LHCN-M2 (cell line): ENCODE measurements at regions not wholly inside any gene's neighbourhood (a gene's known extent, or its start where the extent isn't known, plus 50 kb on each side); places are given as distances from the start of the nearest gene placed in this dataset.

Source experiments
- DNase-seq: peaks from one replicate; pipeline ENCODE4 v3.0.0-alpha.2; 2012; ENCODE audit warnings: low read depth

DNA sequence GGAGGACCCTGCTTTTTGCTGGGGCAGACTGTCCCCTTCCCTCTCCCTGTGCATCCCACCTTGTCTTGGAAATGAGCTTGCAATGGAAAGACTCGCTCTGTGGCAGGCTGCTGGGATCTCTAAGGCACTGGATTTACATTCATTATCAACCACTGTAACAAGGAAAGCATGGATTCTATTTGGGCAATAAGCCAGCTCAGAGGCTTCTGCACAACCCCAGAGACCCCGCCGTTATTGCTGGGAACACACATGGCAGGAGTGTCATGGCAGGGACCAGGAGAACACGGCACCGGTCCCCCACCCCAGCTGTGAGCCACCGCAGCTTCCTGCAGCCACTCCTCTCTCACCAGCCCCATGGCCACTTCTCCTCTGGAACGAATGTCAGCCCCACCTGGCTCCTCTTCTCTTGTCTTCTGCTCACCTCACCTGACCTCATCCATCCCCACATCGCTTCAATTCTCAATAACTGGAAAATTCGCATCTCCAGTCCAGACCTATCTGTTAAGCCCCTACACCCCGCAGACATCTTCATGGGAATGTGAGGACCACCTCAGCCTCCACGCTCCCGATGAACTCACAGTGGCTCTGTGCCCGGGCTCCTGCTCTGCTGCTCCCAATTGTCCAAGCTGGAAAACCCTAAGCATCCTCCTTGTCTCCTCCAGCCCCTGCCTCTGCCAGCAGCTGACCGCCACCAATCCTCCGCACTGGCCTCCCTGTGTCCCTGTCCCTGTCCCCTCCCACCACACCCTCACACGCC is 181.5 kb downstream of the USP12 start:
- no peak for DNase-seq

DNA sequence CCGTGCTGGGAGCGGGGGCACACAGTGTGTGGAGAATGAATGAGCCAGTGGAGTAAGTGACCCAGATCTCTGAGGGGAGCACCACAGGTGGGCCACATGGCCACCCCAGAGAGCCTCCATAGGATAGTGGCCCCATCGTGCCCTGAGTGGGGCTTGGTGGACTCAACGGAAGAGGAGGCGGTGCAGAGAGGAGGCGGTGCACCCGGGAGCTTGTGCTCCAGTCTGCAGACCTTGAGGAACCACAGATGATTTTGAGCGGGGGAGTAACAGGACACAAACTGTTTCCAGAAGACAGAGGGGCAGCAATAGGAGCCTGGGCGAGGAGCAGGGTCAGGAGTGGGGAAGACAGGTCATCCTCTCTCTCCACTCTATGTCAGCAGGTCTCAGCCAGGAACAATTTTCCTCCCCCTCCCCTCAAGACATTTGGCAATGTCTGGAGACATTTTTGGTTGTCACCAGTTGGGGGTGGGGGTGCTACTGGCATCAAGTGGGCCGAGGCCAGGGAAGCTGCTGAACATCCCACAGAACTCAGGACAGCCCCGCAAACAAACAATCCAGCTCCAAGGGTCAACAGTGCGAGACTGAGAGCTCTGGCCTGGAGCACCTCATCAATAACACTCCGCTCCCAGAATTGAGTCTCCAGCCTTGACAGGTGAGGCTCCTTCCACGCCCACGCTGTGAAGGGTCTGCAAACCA is 182.2 kb downstream of the USP12 start:
- no peak for DNase-seq

- DNase-seq, result no peak
These were observed 183.4 kb downstream of the USP12 start for GRCh38 chr13:26988059-26988769.

DNA sequence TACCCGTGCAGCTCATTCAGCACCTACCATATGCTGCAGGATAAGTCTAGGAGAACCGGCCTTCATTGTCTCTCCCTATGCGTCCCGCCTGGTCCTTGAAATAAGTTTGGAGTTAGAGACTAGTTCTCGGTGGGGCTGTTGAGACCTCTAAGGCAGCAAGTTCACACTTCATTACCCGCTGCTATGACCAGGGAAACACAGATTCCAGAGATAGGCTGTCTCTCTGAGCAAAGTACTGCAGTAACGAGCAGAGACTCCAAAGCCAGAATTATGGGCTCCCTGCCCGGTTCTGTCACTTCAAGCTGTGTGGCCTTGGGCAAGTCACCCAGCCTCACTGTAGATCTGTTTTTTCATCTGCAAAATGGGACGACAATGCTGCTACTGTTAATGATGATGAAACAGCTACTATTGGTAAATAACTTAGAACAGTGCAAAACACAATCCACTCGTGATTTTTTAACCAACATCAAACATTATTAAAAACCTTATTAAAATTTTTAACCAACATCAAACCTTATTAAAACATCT is 184.1 kb downstream of the USP12 start:
- no peak for DNase-seq

DNA sequence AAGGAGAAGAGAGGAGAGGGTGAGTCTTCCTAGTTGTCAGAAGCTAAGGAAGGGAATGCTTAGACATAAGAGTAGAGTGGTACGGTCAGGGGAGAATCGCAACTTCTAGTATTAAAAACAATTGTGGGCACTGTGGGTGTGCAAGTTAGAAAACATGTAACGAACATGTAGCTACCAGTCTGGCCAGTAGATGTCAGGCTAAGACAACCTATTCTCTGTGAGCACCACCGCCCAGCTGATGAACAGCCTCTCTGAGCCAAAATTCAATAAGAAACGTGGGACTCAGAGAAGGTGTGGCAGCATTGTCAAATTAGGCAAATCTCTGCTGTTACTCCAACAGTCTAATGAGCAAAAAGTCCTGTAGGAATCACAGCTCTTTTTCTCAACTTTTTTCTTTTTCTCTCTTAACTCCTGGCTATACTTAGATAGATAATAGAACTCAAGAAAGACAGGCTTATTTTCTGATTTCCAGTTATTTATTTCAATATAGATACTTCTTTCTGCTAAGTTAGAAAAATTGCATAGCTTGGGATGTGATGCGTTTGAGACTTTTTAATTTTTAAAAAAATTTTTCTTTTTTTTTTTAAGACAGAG is 186.2 kb downstream of the USP12 start:
- peak; percentile 73 for DNase-seq

DNA sequence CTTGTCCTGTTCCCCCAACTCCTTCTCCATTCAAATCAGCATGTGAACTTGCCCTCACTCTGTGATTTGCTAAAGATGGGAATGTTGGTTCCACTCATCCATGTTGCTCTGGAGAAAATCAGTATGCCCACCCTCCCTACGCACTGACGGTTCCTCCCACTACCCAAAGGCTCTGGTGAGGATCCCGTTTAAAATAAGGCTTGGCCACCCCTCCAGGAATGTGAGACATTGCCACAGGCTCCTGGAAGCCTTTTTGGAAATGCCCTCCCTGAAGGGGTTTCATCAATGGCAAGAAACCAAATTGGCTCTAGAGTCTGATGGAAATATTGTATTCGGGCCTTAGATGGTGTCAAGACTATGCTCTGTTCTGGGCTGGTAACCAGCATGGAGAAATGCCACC is 187.3 kb downstream of the USP12 start:
- no peak for DNase-seq

DNA sequence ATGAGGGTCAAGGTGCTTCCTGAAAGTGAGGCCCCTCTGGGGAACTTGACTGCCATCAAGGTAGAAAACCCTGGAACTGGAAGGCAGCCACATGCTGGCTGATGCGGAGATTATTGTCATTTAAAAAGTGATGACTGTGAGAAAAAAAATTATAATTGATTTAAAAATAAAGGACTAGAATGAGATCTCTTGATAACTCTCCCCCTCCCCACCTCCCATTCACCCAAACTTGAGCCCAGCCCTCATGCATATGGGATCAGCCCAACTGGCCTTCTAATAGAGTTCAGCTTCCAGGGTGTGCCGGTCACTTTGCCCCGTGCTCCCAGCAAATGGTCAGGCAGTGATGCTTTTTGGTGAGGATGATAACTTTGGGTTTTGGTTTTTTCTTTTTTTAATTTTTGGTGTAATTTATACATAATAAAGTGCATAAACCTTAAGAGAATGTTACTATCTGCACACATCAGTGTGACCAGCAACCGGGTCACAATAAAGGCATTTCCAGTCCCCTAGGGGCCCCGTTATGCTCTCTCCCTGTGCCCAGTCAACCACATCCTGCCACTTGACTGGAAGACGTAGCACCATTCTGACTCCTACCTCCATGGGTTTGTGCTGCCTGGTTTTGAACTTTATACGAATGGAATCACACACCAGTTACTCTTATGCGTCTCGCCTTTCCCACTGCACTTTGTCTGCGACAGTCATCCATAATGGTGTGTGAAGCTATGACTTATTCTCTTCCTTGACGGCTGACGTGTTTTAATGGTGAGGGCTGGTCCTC is 187.9 kb downstream of the USP12 start:
- no peak for DNase-seq

DNA sequence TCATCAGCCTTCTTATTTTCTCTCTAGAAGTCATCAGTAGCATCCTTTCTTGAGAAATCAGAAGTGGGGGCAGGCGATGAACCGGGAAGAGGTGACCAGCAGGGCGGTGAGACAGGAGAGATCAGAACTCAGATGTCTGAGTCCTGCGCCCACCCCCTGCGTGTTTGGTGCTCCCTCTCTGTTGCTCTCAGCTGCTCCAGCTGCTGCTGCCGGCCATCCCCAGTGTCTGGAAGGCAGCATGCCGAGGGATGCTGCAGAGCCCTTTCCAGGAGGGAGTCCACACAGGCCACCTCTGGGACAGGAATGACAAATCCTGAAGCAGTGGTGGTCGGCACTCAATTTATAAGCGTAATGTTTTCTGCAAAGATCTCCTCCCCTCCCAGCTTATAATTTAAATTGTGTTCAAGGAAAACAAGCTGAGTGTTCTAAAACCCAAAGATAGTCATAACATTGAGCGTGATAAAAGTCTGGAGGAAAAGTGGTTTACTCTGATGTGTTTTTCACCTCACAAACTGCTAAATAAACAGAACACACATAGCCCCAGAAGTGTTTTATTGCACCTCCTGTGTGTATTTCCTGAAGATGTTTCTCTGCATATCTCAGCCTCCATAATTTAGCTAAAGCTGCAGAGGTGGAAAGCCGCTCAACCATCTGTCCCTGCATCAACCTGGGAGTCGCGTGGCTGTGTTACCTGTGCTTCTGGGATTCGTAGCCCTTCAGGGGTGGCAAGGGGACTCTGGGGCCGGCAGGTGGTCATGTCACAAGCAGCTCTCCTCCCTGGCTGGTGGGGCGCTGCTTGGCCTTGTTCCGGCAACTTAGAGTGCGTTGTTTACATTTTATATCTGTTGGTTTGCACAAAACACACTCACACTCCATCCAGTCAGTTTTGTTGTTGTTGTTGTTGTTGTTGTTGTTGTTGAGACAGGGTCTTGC is 191.2 kb downstream of the USP12 start:
- DNase-seq, result no peak

GRCh38 chr13:26979334-26979733 is 192.3 kb downstream of the USP12 start:
- DNase-seq, result no peak

DNA sequence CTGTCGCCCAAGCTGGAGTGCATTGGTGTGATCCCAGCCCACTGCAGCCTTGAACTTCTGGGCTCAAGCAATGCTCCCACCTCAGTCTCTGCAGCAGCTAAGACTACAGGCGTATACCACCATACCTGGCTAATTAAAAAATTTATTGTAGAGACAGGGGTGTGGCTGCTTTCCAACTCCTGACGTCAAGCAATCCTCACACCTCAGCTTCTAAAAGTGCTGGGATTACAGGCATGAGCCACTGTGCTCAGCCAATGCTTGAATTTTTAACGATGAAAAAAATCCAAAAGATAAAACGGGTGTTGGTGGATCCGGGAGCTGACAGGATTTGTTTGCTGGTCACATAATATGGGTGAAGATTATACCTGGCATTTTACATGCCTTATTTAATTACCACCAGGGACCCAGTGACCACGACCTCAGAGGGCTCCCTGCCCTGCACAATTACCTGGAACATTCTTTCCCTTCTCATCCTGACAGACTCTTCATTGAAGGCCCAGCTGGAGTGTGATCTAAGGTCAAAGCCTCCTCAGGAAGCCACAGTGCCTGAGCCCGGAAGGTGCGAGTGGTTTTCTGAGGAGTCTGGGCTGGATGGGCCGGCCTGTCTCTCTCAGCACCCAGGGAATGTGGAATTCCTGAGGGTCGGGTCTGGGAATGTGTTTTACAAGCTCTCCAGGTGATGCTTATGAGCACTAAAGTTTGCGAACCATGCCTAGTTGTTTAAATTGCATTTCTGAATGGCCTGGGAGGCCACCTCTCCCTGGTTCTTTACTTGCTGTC is 193.3 kb downstream of the USP12 start:
- no peak for DNase-seq

- no peak for DNase-seq
These were observed 194.1 kb downstream of the USP12 start for GRCh38 chr13:26977541-26977940.

DNA sequence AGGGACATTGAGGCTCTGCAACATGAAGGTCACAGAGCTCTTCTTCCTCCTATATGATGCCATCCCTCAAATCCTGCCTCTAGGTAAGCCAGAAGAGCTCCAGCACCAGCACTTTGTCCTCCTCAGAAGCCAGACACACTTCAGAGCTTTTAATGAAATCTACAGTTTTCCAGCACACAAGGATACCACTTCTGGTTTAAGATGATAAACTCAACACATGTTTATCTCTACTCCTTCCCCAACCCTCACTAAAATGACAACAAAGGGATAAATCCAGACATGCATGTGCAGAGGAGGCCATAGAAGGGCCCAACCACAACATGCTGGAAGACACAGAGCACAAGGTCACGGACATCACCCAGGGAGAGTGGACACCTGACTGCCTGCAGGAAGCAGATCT is 195.3 kb downstream of the USP12 start:
- no peak for DNase-seq

- no peak for DNase-seq
These were observed 197.7 kb downstream of the USP12 start for GRCh38 chr13:26973946-26974345.

GRCh38 chr13:26973295-26973694 is 198.3 kb downstream of the USP12 start:
- DNase-seq, result no peak

DNA sequence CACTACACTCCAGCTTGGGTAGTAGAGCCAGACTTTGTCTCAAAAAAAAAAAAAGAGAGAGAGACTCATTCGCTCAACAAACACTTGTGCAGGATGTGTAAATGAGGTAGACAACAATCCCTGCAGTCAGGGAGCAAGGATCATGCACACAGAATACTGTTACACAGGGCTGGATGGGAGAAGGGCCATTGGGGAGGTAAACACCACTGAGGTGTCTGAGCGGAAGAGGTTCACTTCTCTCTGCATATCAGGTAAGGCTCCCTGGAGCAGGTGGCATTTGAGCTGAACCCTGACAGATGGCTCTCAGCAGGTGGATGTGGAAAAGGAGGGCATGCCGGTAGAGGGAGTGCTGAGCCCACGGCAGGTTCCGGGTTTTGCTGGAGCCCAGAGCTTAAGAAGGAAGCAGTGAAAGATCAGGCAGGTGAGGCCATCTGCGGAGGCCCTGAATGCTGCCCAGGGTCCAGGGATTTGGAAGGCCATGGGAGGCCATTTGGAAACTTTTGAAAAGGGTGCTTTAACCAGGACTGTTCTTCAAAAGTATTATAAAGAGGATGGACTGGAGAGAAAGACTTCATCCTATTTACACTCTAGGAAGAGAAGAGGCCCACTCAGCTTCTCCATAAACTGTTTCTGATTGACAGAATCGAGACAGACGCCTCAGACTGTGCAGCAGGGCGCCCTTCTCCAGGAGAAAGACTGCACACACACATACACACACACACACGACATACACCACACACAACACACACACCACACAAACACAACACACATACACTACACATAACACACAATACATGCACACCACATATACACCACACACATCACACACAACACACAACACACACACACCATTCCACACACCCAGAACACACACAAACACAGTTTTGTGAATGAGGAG is 199.4 kb downstream of the USP12 start:
- DNase-seq, result peak; percentile 34

- peak; percentile 80 for DNase-seq
These were observed 202.9 kb downstream of the USP12 start for GRCh38 chr13:26968431-26969341.
